GM18907 (cell line): ENCODE measurements at regions not wholly inside any gene's neighbourhood (a gene's known extent, or its start where the extent isn't known, plus 50 kb on each side); places are given as distances from the start of the nearest gene placed in this dataset.
A peak's percentile ranks its signal among the peaks of the same experiment; 100 is the strongest.
"Not testable (repeated sequence)": the region's sequence is repeated elsewhere in the genome, so short reads cannot be mapped to it uniquely, and the experiment has no call there.

Experiments
- ATAC-seq: cut with Tn5 transposase; IDR thresholded peaks from one replicate; pipeline ENCODE4 v1.9.1; 2021; ENCODE audit warnings: mild to moderate bottlenecking, moderate library complexity; ENCODE audit not compliant: unreplicated experiment

DNA sequence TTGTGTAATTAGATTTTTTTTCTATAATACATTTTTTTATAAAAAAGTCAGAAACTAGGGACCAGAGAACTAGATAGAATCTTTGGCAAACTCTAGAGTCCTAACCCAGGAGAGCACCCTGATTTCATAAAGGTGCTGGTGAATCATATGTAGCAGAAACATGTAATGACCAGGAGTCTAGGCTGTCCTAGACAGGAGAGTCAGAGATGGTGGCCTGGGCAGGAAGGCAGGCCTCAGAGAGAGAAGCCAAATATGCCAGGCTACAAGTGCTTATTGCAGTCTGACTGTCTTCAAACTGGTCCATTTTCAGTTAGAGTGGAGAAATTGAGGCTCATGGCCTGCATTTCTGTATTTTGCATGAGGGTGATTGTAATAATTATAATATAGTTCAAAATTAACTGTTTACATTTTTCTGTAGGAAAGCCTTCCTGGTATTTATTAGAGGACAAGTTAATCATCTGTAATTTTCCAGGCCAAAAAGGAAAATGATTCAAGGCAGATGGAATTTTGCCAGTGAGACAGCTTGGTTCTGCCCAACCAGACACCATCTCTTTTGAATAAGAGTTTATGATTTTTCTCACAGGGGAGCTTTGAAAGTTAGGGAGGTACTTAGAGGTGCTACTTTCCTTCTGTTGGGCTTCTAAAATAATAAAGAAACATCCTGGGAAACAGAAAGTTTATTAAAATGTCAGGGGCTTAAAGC is 129.8 kb downstream of the S1PR1 start:
- ATAC-seq = no peak

- ATAC-seq = no peak
Observed at GRCh38 chr1:101367630-101368029, 130.8 kb downstream of the S1PR1 start.

- no peak for ATAC-seq
Observed at GRCh38 chr1:101370488-101370887, 133.7 kb downstream of the S1PR1 start.

- peak; percentile 98 for ATAC-seq
Observed at GRCh38 chr1:101371259-101371658, 134.4 kb downstream of the S1PR1 start.

DNA sequence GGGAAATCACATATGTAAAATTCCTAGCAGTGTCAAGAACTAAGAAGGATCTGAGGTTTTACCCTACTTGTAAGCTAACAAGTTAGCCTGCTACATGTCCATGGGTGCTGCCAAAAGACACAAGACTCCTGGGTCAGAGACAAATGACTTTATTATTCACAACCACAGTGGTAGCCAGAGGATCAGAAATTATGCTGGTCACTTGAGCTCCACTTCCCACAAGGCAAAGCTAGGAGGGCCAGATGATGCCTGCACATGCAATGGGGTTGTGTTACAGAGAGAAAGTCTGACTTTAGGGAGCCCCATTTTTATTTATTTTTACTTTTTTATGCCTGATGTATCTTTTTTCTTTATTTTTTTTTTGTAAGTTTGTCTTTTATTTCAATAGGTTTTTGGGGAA is 136.8 kb downstream of the S1PR1 start:
- ATAC-seq = no peak

GRCh38 chr1:101375448-101375847 is 138.6 kb downstream of the S1PR1 start:
- ATAC-seq = not testable (repeated sequence)

DNA sequence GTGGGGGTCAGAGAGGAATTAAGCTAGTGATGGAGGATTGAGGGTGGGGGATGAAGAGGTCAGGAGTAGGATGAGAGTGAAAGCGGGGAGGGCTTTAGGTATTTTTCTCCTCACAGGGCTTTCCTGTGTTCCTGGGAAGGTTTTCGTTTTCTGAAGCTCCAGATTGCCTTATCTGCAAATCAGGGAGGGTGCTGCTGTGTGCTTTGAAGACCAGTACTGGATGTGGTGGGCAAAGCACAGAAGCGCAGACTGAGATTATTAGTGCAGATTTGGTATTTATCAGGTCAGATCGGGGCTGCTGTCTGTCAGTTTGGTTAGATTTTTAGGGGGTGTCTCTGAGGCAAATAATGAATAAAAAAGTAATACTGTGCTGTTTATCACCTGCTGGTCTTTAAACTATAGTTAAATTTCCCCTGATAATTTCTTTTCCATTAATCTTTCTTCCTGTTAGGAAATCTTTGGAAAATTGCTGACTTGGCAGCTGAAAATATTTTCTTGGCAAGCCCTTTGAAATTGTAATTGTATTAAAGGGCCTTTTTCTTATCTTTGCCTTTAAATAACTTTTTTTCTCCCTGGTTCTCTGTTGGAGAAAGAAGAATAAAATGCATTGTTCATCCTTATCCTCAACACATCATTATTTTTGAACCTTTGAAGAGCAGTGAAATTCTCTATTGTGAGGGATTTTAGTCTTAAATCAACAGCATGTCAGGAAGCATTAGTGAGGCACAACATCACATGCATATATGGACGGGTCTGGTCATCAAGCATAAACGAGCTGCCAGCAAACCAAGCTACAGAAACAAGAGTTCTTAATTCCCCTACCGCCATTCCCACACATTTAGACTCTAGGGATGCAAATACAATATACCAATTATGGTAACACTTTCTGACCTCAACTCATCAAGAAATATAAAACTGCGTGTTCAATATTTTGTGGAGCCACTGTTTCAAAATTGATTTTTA is 139.6 kb downstream of the S1PR1 start:
- no peak for ATAC-seq

DNA sequence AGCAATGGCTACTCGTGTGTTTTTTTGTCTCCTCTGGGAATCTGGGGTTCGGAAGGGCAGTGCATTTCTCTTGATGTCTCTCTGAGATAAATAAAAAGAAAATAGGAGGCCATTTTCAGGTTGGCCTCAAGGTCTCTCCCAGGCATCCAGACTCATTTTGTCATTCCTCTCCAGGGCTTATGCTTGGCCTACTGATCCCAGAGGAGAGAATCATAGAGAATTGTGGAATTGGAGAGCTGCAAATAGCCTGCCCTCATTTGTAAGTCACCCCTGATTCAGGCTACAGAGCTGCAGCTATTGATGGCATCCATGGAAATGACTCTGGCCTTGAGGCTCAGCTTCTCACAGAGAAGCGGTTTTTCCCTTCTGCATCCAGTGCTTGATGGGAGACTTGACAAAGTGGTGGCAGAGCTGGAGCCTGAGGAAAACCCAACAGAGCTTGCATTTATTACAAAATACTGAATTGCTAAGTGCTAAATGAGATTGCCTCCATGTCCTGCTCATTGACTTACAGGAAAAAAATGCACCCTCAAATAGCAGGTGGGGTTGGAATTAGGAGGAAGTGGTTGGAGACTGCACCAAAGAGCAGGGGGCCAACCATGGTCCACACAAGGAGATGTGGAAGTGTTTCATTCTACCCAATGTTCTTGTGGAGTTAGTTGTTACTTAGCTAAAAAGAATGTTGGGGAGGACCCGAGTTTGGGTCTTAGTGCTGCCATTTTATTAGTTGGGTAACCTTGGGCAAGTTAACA is 140.4 kb downstream of the S1PR1 start:
- ATAC-seq = no peak

DNA sequence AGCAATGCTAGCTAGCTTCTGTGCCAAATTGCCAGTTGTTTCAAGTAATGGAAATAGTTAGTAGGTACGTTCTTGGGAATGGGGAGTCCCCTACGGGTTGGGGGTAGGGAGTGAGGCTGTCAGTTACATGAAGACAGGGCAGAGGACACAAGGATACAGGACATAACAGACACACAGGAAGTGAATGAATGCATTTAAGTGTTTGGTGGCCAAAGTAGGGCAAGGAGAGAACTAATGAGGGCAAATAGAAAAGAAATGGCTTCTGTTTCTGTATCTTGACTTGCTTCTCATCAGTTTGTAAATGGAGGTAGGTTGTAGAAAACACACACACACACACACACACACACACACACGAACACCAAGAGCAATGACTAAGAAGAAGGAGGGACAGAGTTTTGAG is 142.2 kb downstream of the S1PR1 start:
- ATAC-seq = no peak

GRCh38 chr1:101379950-101380349 is 143.1 kb downstream of the S1PR1 start:
- ATAC-seq = peak; percentile 96

GRCh38 chr1:101382135-101382534 is 145.3 kb downstream of the S1PR1 start:
- no peak for ATAC-seq

DNA sequence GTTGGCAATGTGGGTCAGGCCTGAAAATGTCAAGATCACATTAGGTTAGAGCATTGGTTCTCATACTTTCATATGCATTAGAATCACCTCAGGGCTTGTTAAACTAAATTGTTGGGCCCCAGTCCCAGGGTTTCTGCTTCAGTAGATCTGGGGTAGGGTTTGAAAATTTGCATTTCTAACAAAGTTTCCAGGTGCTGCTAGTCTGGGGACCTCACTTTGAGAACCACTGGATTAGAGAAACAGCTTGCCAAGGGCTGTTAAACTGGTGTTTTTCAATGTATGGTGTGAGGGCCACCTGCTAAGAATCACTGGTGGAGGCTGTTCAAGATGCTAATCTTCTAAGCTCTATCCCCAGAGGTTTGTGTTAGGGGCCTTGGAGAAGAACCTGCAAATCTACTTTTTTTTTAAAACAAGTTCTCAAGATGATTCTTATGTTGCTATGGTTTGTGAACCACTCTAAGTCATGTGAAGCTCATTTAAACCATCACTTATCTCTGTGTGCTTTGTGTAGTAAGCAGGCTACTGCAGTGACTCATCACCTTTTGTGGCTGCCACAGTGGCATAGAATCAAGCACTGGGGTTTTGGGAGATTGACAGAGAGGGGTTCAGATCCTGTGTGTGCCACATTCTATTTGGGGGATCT is 152.2 kb downstream of the S1PR1 start:
- peak; percentile 96 for ATAC-seq

DNA sequence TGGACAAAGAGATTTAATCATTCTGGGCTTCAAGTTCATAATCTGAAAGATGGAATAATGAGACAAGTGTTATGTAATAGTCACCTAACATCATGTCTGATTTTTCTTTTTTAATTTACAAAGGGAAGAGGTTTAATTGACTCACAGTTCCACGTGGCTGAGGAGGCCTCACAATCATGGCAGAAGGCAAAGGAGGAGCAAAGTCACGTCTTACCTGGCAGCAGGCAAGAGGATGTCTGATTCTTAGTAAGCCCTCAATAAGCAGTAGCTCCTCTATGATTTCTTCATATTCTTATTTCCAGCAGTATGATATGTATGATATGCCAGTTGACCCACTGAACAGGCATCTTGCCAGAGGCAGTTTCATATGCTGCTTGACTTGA is 152.7 kb downstream of the S1PR1 start:
- no peak for ATAC-seq

GRCh38 chr1:101392552-101392951 is 155.7 kb downstream of the S1PR1 start:
- ATAC-seq = no peak

- no peak for ATAC-seq
Observed at GRCh38 chr1:101394041-101394440, 157.2 kb downstream of the S1PR1 start.

GRCh38 chr1:101399222-101399621 is 162.4 kb downstream of the S1PR1 start:
- no peak for ATAC-seq

DNA sequence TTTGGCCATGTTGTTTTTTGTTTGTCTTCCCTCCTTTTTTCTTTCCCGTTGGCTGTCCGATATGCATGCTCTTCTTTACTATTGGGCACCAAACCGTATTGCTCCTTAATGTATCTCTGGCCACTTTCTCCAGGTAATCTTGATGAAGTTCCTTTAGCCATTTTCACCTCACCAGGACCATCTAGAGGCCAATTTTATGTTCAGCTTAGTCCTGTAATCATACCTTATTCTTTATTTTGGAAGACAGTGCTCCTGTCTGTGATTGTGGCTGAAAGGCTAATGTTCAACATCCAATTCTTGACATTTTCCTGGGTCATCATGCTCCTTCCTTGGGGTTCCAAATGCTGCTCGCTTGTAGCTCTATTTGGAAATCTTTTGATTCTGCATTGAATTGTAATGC is 169.5 kb downstream of the S1PR1 start:
- no peak for ATAC-seq

DNA sequence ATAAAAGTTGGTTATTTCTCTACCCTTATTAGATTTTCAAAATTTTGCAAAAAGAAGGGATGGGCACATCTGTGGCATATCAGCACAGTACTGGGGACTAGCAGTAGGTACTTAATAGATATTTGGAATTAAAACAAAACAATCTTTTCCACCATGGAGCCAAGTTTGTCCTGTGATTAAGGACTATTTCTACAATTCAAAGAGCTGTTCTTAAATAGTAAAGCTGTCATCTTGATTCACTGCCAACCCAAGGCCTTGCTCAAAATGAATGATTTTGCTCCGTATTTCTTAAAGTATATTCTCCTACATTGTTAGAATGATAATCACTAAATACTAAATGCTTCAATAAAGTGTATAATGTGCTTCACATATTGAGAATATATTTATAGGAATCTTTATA is 169.9 kb downstream of the S1PR1 start:
- no peak for ATAC-seq

DNA sequence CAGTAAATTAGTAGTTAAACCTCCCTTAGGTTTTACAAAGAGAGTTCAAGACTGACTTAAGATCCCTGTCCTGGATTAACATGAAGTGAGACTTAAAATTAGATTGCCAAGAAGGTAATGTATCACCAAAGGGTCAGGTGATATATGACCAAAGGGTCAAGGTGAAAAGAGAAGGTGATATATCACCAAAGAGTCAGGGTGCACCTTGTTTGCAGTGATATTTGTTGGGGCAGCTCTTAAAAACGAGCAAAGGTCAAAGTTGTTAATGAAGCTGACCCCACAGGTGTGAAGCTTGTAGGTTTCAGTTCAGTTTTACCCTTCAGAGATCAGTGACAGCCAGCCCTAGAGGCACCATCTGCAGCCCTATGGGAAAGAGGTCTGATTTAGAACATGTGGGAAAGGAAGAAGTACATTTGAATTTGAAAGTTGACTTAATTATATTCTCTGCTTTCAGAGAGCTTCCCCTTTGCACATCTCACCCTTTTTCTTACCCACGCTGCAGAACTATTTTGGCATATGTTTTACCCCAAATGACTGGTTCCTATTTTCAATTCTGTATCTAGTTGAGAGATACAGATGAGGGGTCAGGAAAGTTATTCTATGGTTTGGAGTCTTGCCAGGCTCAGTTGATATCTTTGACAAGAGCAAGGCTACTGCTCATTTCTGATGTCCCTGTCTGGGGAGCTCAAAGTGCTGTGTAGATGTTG is 170.8 kb downstream of the S1PR1 start:
- peak; percentile 83 for ATAC-seq
